ENCODE measurements at regions not wholly inside any gene's neighbourhood (a gene's known extent, or its start where the extent isn't known, plus 50 kb on each side); places are given as distances from the start of the nearest gene placed in this dataset.

DNA sequence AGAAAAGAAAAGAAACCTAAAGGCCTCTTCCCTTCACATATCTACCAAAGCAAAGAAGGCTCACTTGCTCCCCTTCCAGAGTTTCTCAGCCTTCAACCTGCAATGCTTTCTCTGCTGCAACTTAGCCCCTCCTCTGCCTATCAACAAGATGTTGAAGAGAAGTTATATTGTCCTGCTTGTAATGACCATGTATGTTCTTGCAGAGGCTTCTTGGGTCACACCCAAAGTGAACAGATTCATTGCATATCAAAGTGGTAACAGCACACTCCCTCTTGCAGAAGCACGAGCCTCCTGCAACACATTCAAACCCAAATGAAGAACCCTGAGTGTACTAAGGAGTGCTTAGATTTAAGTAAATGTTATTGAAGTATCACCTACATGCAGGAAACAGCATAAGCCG, 494.3 kb downstream of the NTRK2 start:
- no peaks in the 10 kb centered on the region for H4K20me1 ChIP-seq (replicated peaks; ENCODE audit: control insufficient read depth, insufficient read depth, low read length)
- WGBS (ENCODE audit: insufficient coverage, low coverage, missing lambda C conversion rate), result 4% methylated on average over 2 of the region's 2 CpGs
- ChIA-PET CTCF (ENCODE audit: low intra/inter-chr PET ratio) (no interaction called here), POLR2A (no interaction called here)
- ATAC-seq, result no peak
- no peak overlapping the region for H2AFZ ChIP-seq (ENCODE audit: low read depth, low read length)
- H3K79me2 ChIP-seq (ENCODE audit: control insufficient read depth, insufficient read depth, low read length), result no peaks in the 10 kb centered on the region
- no peaks in the 10 kb centered on the region for H3K36me3 ChIP-seq (ENCODE audit: control insufficient read depth, insufficient read depth, low read length)
- H3K27ac ChIP-seq (ENCODE audit: extremely low read depth, low read depth, low read length), result no peak overlapping the region
- H3K4me2 ChIP-seq (ENCODE audit: insufficient read depth, low read length), result no peak overlapping the region
- FAIRE-seq, result no peak
- no peak overlapping the region for H3K9ac ChIP-seq (ENCODE audit: insufficient read depth in 1 of 2, low read depth in 2 of 2, low read length in 2 of 2)
- TF ChIP-seq MBD2 (IDR thresholded peaks at IDR 0.05; ENCODE audit: borderline replicate concordance, low read depth), result no peak
- TF ChIP-seq SNIP1 (IDR thresholded peaks at IDR 0.05; ENCODE audit: low read depth), result no peak
- TF ChIP-seq SREBF1 (IDR thresholded peaks at IDR 0.05; ENCODE audit: borderline replicate concordance, low read depth, low read length), result no peak
- TF ChIP-seq, protein P1, sequence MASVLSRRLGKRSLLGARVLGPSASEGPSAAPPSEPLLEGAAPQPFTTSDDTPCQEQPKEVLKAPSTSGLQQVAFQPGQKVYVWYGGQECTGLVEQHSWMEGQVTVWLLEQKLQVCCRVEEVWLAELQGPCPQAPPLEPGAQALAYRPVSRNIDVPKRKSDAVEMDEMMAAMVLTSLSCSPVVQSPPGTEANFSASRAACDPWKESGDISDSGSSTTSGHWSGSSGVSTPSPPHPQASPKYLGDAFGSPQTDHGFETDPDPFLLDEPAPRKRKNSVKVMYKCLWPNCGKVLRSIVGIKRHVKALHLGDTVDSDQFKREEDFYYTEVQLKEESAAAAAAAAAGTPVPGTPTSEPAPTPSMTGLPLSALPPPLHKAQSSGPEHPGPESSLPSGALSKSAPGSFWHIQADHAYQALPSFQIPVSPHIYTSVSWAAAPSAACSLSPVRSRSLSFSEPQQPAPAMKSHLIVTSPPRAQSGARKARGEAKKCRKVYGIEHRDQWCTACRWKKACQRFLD (CRISPR knock-in tag; IDR thresholded peaks at IDR 0.05), result no peak
- TF ChIP-seq ZNF165 (CRISPR knock-in tag; IDR thresholded peaks at IDR 0.05; ENCODE audit: borderline replicate concordance), result no peak
- no peak for TF ChIP-seq CBX8 (IDR thresholded peaks at IDR 0.05; ENCODE audit: borderline replicate concordance, extremely low read depth, low read depth, low read length, poor library complexity, severe bottlenecking)
- TF ChIP-seq, protein P2, sequence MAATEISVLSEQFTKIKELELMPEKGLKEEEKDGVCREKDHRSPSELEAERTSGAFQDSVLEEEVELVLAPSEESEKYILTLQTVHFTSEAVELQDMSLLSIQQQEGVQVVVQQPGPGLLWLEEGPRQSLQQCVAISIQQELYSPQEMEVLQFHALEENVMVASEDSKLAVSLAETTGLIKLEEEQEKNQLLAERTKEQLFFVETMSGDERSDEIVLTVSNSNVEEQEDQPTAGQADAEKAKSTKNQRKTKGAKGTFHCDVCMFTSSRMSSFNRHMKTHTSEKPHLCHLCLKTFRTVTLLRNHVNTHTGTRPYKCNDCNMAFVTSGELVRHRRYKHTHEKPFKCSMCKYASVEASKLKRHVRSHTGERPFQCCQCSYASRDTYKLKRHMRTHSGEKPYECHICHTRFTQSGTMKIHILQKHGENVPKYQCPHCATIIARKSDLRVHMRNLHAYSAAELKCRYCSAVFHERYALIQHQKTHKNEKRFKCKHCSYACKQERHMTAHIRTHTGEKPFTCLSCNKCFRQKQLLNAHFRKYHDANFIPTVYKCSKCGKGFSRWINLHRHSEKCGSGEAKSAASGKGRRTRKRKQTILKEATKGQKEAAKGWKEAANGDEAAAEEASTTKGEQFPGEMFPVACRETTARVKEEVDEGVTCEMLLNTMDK (IDR thresholded peaks at IDR 0.05; ENCODE audit: borderline replicate concordance, insufficient read depth, low read depth, low read length, poor library complexity, severe bottlenecking), result no peak
- no peak for TF ChIP-seq ZNF431 (CRISPR knock-in tag; IDR thresholded peaks at IDR 0.05)
- no peak for TF ChIP-seq ZSCAN32 (CRISPR knock-in tag; IDR thresholded peaks at IDR 0.05)
- no peak for TF ChIP-seq XRCC3 (IDR thresholded peaks at IDR 0.05)
- no peak for TF ChIP-seq MECOM (CRISPR knock-in tag; IDR thresholded peaks at IDR 0.05)
- TF ChIP-seq, protein P3, sequence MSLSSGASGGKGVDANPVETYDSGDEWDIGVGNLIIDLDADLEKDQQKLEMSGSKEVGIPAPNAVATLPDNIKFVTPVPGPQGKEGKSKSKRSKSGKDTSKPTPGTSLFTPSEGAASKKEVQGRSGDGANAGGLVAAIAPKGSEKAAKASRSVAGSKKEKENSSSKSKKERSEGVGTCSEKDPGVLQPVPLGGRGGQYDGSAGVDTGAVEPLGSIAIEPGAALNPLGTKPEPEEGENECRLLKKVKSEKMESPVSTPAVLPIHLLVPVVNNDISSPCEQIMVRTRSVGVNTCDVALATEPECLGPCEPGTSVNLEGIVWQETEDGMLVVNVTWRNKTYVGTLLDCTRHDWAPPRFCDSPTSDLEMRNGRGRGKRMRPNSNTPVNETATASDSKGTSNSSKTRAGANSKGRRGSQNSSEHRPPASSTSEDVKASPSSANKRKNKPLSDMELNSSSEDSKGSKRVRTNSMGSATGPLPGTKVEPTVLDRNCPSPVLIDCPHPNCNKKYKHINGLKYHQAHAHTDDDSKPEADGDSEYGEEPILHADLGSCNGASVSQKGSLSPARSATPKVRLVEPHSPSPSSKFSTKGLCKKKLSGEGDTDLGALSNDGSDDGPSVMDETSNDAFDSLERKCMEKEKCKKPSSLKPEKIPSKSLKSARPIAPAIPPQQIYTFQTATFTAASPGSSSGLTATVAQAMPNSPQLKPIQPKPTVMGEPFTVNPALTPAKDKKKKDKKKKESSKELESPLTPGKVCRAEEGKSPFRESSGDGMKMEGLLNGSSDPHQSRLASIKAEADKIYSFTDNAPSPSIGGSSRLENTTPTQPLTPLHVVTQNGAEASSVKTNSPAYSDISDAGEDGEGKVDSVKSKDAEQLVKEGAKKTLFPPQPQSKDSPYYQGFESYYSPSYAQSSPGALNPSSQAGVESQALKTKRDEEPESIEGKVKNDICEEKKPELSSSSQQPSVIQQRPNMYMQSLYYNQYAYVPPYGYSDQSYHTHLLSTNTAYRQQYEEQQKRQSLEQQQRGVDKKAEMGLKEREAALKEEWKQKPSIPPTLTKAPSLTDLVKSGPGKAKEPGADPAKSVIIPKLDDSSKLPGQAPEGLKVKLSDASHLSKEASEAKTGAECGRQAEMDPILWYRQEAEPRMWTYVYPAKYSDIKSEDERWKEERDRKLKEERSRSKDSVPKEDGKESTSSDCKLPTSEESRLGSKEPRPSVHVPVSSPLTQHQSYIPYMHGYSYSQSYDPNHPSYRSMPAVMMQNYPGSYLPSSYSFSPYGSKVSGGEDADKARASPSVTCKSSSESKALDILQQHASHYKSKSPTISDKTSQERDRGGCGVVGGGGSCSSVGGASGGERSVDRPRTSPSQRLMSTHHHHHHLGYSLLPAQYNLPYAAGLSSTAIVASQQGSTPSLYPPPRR (CRISPR knock-in tag; IDR thresholded peaks at IDR 0.05; ENCODE audit: borderline replicate concordance), result no peak
- no peak for TF ChIP-seq ILF3 (IDR thresholded peaks at IDR 0.05; ENCODE audit: borderline replicate concordance)
- no peak for TF ChIP-seq NCOR1 (IDR thresholded peaks at IDR 0.05)
- H3K4me3 ChIP-seq, result no peak overlapping the region
- no peaks in the 10 kb centered on the region for H3K27me3 ChIP-seq (ENCODE audit: control insufficient read depth in 2 of 2, insufficient read depth in 2 of 2, low read length in 2 of 2)
- H3K9me1 ChIP-seq (ENCODE audit: control insufficient read depth, insufficient read depth, low read length), result no peaks in the 10 kb centered on the region
- no peaks in the 10 kb centered on the region for H3K9me3 ChIP-seq (replicated peaks; ENCODE audit: control insufficient read depth, insufficient read depth, low read depth, low read length)
- in situ Hi-C loops (cut with MboI), result no loop called here
- DNase-seq (ENCODE audit: extremely low read depth in 1 of 4, low spot score in 3 of 4), result no peak
- H3K4me1 ChIP-seq (replicated peaks in 1 of 2; ENCODE audit: control insufficient read depth in 2 of 2, insufficient read depth in 2 of 2, low read length in 2 of 2), result no peaks in the 10 kb centered on the region
- no TSS peak for BruUV-seq (replicated peaks)
- intact Hi-C loops (cut with micrococcal nuclease), result no loop called here
